ENCODE measurements at regions not wholly inside any gene's neighbourhood (a gene's known extent, or its start where the extent isn't known, plus 50 kb on each side); places are given as distances from the start of the nearest gene placed in this dataset.

DNA sequence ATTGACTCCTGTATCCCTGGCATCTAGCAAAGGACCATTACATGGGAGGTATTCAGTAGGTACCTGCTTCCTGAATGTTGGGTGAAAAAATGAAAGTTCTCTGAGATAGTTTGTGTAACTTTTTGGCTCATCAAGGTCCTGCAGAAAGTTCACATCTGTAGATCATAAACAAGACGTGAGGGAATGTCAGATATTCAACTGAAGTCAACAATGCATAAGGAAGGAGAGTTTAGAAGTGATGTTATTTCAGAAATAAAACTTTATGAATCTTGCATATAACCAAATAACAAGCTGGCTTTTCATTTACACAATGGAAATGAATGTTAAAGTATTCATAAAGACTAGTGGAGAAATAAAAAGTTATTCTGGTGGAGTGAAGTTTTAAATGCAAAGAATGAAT, 73.4 kb upstream of the RBMS3 start:
- CTCF ChIA-PET = no interaction called here
- H3K27me3 ChIP-seq (ENCODE audit: insufficient read depth, low read length) = no peaks in the 10 kb centered on the region
- H2AFZ ChIP-seq (ENCODE audit: low read depth, low read length, poor library complexity, severe bottlenecking) = no peak overlapping the region
- H3K79me2 ChIP-seq (ENCODE audit: insufficient read depth, low read length) = no peaks in the 10 kb centered on the region
- TF ChIP-seq TCF7L2 (IDR thresholded peaks at IDR 0.05; ENCODE audit: borderline replicate concordance, extremely low read depth, insufficient read depth, insufficient read length) = no peak
- TF ChIP-seq, protein P1, sequence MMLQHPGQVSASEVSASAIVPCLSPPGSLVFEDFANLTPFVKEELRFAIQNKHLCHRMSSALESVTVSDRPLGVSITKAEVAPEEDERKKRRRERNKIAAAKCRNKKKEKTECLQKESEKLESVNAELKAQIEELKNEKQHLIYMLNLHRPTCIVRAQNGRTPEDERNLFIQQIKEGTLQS (IDR thresholded peaks at IDR 0.05) = no peak
- TF ChIP-seq CBX3 (IDR thresholded peaks at IDR 0.05; ENCODE audit: low read depth) = no peak
- TF ChIP-seq ZFX (IDR thresholded peaks at IDR 0.05) = no peak
- TF ChIP-seq FOSL1 (IDR thresholded peaks at IDR 0.05; ENCODE audit: low read depth) = no peak
- TF ChIP-seq SP1 (IDR thresholded peaks at IDR 0.05; ENCODE audit: low read depth) = no peak
- TF ChIP-seq EZH2 (IDR thresholded peaks at IDR 0.05) = no peak
- no peak for TF ChIP-seq EZH2phosphoT487 (IDR thresholded peaks at IDR 0.05; ENCODE audit: borderline replicate concordance)
- H3K9ac ChIP-seq (ENCODE audit: low read length) = no peak overlapping the region
- no peak overlapping the region for H3K4me3 ChIP-seq (replicated peaks in 1 of 2; ENCODE audit: low read depth in 1 of 2, low read length in 2 of 2)
- POLR2A ChIA-PET = no interaction called here
- no peak for ATAC-seq
- no peaks in the 10 kb centered on the region for H3K4me1 ChIP-seq (ENCODE audit: control insufficient read depth in 1 of 2, insufficient read depth in 2 of 2, low read length in 2 of 2)
- no peak for DNase-seq (ENCODE audit: low read depth, low spot score)
- no peaks in the 10 kb centered on the region for H4K20me1 ChIP-seq (ENCODE audit: insufficient read depth)
- RAD21 ChIA-PET (ENCODE audit: low non-redundant PET in 1 of 2, low total read pairs in 2 of 2, uncharacterized antibody in 2 of 2, unreplicated experiment in 2 of 2) = no interaction called here
- H3K36me3 ChIP-seq (ENCODE audit: control insufficient read depth in 1 of 2, insufficient read depth in 2 of 2, low read length in 2 of 2) = no peaks in the 10 kb centered on the region
- H3K4me2 ChIP-seq (ENCODE audit: low read length) = no peak overlapping the region
- no peak overlapping the region for H3K27ac ChIP-seq (ENCODE audit: low read depth, low read length)
- no peaks in the 10 kb centered on the region for H3K9me2 ChIP-seq (ENCODE audit: insufficient read depth)
- no TSS peak for BruUV-seq (replicated peaks)
- H3K9me3 ChIP-seq (ENCODE audit: control insufficient read depth in 1 of 2, insufficient read depth in 1 of 2, low read depth in 1 of 2, low read length in 2 of 2) = no peaks in the 10 kb centered on the region
- intact Hi-C loops (cut with micrococcal nuclease) = no loop called here

- Histone ChIP-seq H3K27me3 (ENCODE audit: insufficient read depth, low read length) (no peaks in the 10 kb centered on the region), H3K4me1 (ENCODE audit: control insufficient read depth in 1 of 2, insufficient read depth in 2 of 2, low read length in 2 of 2) (no peaks in the 10 kb centered on the region), H3K79me2 (ENCODE audit: insufficient read depth, low read length) (no peaks in the 10 kb centered on the region), H3K27ac (ENCODE audit: low read depth, low read length) (no peak overlapping the region), H3K4me3 (replicated peaks in 1 of 2; ENCODE audit: low read depth in 1 of 2, low read length in 2 of 2) (no peak overlapping the region), H3K9me2 (ENCODE audit: insufficient read depth) (no peaks in the 10 kb centered on the region), H3K36me3 (ENCODE audit: control insufficient read depth in 1 of 2, insufficient read depth in 2 of 2, low read length in 2 of 2) (no peaks in the 10 kb centered on the region), H3K9me3 (ENCODE audit: control insufficient read depth in 1 of 2, insufficient read depth in 1 of 2, low read depth in 1 of 2, low read length in 2 of 2) (no peaks in the 10 kb centered on the region), H4K20me1 (ENCODE audit: insufficient read depth) (no peaks in the 10 kb centered on the region), H3K4me2 (ENCODE audit: low read length) (no peak overlapping the region), H2AFZ (ENCODE audit: low read depth, low read length, poor library complexity, severe bottlenecking) (no peak overlapping the region), H3K9ac (ENCODE audit: low read length) (no peak overlapping the region)
- BruUV-seq (replicated peaks) = no TSS peak
- intact Hi-C loops (cut with micrococcal nuclease) = no loop called here
- DNase-seq (ENCODE audit: low read depth, low spot score) (no peak), ATAC-seq (no peak)
- TF ChIP-seq, protein P1 (IDR thresholded peaks at IDR 0.05) = no peak
- TF ChIP-seq POLR2AphosphoS5 (IDR thresholded peaks at IDR 0.05; ENCODE audit: low read depth, low read length) = no peak
- TF ChIP-seq SRF (IDR thresholded peaks at IDR 0.05; ENCODE audit: low read depth) = no peak
- no peak for TF ChIP-seq YY1 (IDR thresholded peaks at IDR 0.05; ENCODE audit: extremely low read depth, insufficient replicate concordance, low read depth, low read length)
- no peak for TF ChIP-seq CEBPB (IDR thresholded peaks at IDR 0.05; ENCODE audit: low read depth)
- TF ChIP-seq SIN3A (IDR thresholded peaks at IDR 0.05; ENCODE audit: low read depth) = no peak
- no peak for TF ChIP-seq TCF7L2 (IDR thresholded peaks at IDR 0.05; ENCODE audit: borderline replicate concordance, extremely low read depth, insufficient read depth, insufficient read length)
- CTCF ChIA-PET = no interaction called here
- RAD21 ChIA-PET (ENCODE audit: low non-redundant PET in 1 of 2, low total read pairs in 2 of 2, uncharacterized antibody in 2 of 2, unreplicated experiment in 2 of 2) = no interaction called here
- POLR2A ChIA-PET = no interaction called here
These were observed 68.0 kb upstream of the RBMS3 start for GRCh38 chr3:29212789-29213433.

Measured in HCT116 (cell line).